MM.1S (cell line): ENCODE measurements at regions not wholly inside any gene's neighbourhood (a gene's known extent, or its start where the extent isn't known, plus 50 kb on each side); places are given as distances from the start of the nearest gene placed in this dataset.

Experiments used
- DNase-seq: peaks from one replicate; pipeline ENCODE4 v3.0.0-alpha.2; 2015
- H2AFZ ChIP-seq: fragments of 300-600 bp; sonication (generic); 2 replicates; pipeline ENCODE4 v1.6.0; 2016; ENCODE audit warnings: antibody characterized with exemption, low read length
- H3F3A ChIP-seq: fragments of 300-600 bp; sonication (generic); 2 replicates; pipeline ENCODE4 v1.6.1; 2016; ENCODE audit warnings: mild to moderate bottlenecking, antibody characterized with exemption, low read length, moderate library complexity, mixed read lengths; ENCODE audit not compliant: insufficient read depth
- H3K27ac ChIP-seq: fragments of 300-600 bp; sonication (generic); 2 replicates; pipeline ENCODE4 v1.5.1; 2016; ENCODE audit warnings: mild to moderate bottlenecking, low read length
- H3K27me3 ChIP-seq: fragments of 300-600 bp; sonication (generic); replicated peaks from 2 replicates; pipeline ENCODE4 v1.6.0; 2016; ENCODE audit warnings: low read length; ENCODE audit not compliant: insufficient read depth
- H3K36me3 ChIP-seq: fragments of 300-600 bp; sonication (generic); replicated peaks from 2 replicates; pipeline ENCODE4 v1.6.1; 2016; ENCODE audit warnings: mild to moderate bottlenecking, low read length, mixed read lengths; ENCODE audit not compliant: insufficient read depth
- H3K4me1 ChIP-seq: fragments of 300-600 bp; sonication (generic); 2 replicates; pipeline ENCODE4 v1.6.1; 2016; ENCODE audit warnings: low read length, mixed read lengths
- H3K4me2 ChIP-seq: fragments of 300-600 bp; sonication (generic); 2 replicates; pipeline ENCODE4 v1.6.0; 2016; ENCODE audit warnings: low read depth, low read length
- H3K4me3 ChIP-seq: fragments of 300-600 bp; sonication (generic); 2 replicates; pipeline ENCODE4 v1.5.1; 2016; ENCODE audit warnings: low read length, mixed read lengths
- H3K79me2 ChIP-seq: fragments of 300-600 bp; sonication (generic); 2 replicates; pipeline ENCODE4 v1.6.1; 2016; ENCODE audit warnings: mixed run types, low read length, mixed read lengths
- H3K9ac ChIP-seq: fragments of 300-600 bp; sonication (generic); 2 replicates; pipeline ENCODE4 v1.6.1; 2016; ENCODE audit warnings: low read length, mixed read lengths
- H3K9me2 ChIP-seq: fragments of 300-600 bp; sonication (generic); replicated peaks from 2 replicates; pipeline ENCODE4 v1.6.1; 2016; ENCODE audit warnings: mild to moderate bottlenecking, low read length, mixed read lengths; ENCODE audit not compliant: insufficient read depth
- H3K9me3 ChIP-seq: fragments of 300-600 bp; sonication (generic); replicated peaks from 2 replicates; pipeline ENCODE4 v1.6.1; 2016; ENCODE audit warnings: mild to moderate bottlenecking, low read length, mixed read lengths; ENCODE audit not compliant: insufficient read depth
- H4K20me1 ChIP-seq: fragments of 300-600 bp; sonication (generic); 2 replicates; pipeline ENCODE4 v1.6.1; 2016; ENCODE audit warnings: mild to moderate bottlenecking, low read length, moderate library complexity, mixed read lengths; ENCODE audit not compliant: insufficient read depth
- CTCF ChIP-seq: fragments of 300-600 bp; sonication (generic); IDR thresholded peaks from 2 replicates; pipeline ENCODE4 v1.5.1; 2016; ENCODE audit warnings: antibody characterized with exemption, low read length, mixed read lengths
- EZH2 ChIP-seq: fragments of 300-600 bp; sonication (generic); optimal IDR thresholded peaks from 2 replicates; pipeline ENCODE3; 2017; ENCODE audit warnings: low read depth, mild to moderate bottlenecking, antibody characterized with exemption, low read length, mixed read lengths
- EZH2phosphoT487 ChIP-seq: fragments of 300-600 bp; sonication (generic); IDR thresholded peaks from 2 replicates; pipeline ENCODE4 v1.6.1; 2018; ENCODE audit warnings: antibody characterized with exemption, low read length

DNA sequence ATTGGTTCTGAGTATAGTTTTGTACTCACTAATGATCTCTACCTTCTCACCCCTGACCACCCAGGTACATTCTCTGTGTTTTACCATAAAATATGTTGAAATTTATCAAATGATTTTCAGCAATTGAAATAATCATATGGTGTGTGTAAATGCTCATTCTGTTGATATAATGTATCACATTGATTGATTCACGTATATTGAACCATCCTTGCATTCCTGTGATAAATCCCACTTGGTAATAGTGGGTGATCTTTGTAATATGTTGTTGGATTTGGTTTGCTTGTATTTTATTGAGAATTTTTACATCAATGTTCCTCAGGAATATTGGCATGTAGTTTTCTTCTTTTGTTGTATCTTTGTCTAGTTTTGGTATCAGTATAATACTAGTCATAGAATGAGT is 1497.6 kb downstream of the OTOL1 start:
- no peak overlapping the region for H3K4me3 ChIP-seq
- no peaks in the 10 kb centered on the region for H4K20me1 ChIP-seq
- no peak overlapping the region for H3K4me2 ChIP-seq
- H3K27ac ChIP-seq, result no peak overlapping the region
- no peaks in the 10 kb centered on the region for H3K36me3 ChIP-seq
- H3F3A ChIP-seq, result no peaks in the 10 kb centered on the region
- no peak overlapping the region for H2AFZ ChIP-seq
- H3K27me3 ChIP-seq, result no peaks in the 10 kb centered on the region
- no peaks in the 10 kb centered on the region for H3K79me2 ChIP-seq
- TF ChIP-seq EZH2 (no peak), EZH2phosphoT487 (no peak), CTCF (no peak)
- DNase-seq, result no peak
- no peaks in the 10 kb centered on the region for H3K9me3 ChIP-seq
- H3K9me2 ChIP-seq, result 0 out of 2 replicates have a peak, but pooled peaks cover 2% of the 10 kb centered on the region
- no peaks in the 10 kb centered on the region for H3K4me1 ChIP-seq
- H3K9ac ChIP-seq, result no peak overlapping the region

DNA sequence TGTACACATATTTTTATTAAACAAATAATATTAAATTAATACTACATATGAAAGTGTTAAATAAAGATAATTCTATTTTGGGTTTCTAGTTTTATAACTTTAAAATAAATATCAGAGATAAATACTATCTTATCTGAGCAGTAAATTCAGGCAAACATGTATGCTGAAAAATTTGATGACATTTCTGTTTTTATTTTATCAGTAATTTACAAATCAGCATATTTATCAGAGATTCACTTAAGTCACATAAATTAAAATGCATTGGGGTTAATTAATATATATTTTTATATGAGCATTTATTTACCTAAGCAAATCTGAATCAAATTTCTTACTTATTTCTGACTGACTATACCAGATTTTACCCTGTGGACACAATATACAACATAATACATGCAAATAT is 1499.8 kb downstream of the OTOL1 start:
- Histone ChIP-seq H3K79me2 (no peaks in the 10 kb centered on the region), H3K4me2 (no peak overlapping the region), H3K36me3 (no peaks in the 10 kb centered on the region), H2AFZ (no peak overlapping the region), H3K4me3 (no peak overlapping the region), H3K27ac (no peak overlapping the region), H3K9me3 (no peaks in the 10 kb centered on the region), H3K9me2 (0 out of 2 replicates have a peak, but pooled peaks cover 2% of the 10 kb centered on the region), H3K4me1 (no peaks in the 10 kb centered on the region), H3K9ac (no peak overlapping the region), H4K20me1 (no peaks in the 10 kb centered on the region), H3F3A (no peaks in the 10 kb centered on the region), H3K27me3 (no peaks in the 10 kb centered on the region)
- DNase-seq, result no peak
- TF ChIP-seq EZH2 (no peak), CTCF (no peak), EZH2phosphoT487 (no peak)

- H3K9me3 ChIP-seq, result no peaks in the 10 kb centered on the region
- H3K9me2 ChIP-seq, result 0 out of 2 replicates have a peak, but pooled peaks cover 2% of the 10 kb centered on the region
- DNase-seq, result no peak
- peak overlapping the region; percentile 14; the same call in 1 of the 2 replicates for H3K4me2 ChIP-seq
- no peak overlapping the region for H3K4me3 ChIP-seq
- no peaks in the 10 kb centered on the region for H3K4me1 ChIP-seq
- H3K79me2 ChIP-seq, result no peaks in the 10 kb centered on the region
- TF ChIP-seq EZH2 (no peak), EZH2phosphoT487 (no peak), CTCF (no peak)
- peak overlapping the region; percentile 24 for H2AFZ ChIP-seq
- H3F3A ChIP-seq, result no peaks in the 10 kb centered on the region
- H3K27ac ChIP-seq, result no peak overlapping the region
- H3K36me3 ChIP-seq, result no peaks in the 10 kb centered on the region
- H3K27me3 ChIP-seq, result no peaks in the 10 kb centered on the region
- no peaks in the 10 kb centered on the region for H4K20me1 ChIP-seq
- no peak overlapping the region for H3K9ac ChIP-seq
These were observed 1501.6 kb downstream of the OTOL1 start for GRCh38 chr3:162998205-162998604.
